Mucosa of descending colon (tissue), 3 donors: ENCODE measurements at regions not wholly inside any gene's neighbourhood (a gene's known extent, or its start where the extent isn't known, plus 50 kb on each side); places are given as distances from the start of the nearest gene placed in this dataset.

Experiments used
- ATAC-seq: fragments of 200-7000 bp; cut with Tn5 transposase; one replicate; pipeline ENCODE4 v1.9.1; 2020; ENCODE audit warnings: mild to moderate bottlenecking, moderate library complexity
- DNase-seq, 3 donors: peaks; one replicate each; pipeline ENCODE4 v3.0.0-alpha.2; 2020
- H3K36me3 ChIP-seq: fragments of 200-600 bp; one replicate; pipeline ENCODE4 v1.8.0; 2021; ENCODE audit warnings: low read depth, mild to moderate bottlenecking
- H3K4me1 ChIP-seq: fragments of 200-600 bp; one replicate; pipeline ENCODE4 v1.8.0; 2021; ENCODE audit warnings: low read depth, mild to moderate bottlenecking
- H3K4me3 ChIP-seq: fragments of 200-600 bp; one replicate; pipeline ENCODE4 v1.8.0; 2021; ENCODE audit warnings: mild to moderate bottlenecking
- H3K9me3 ChIP-seq: fragments of 200-600 bp; one replicate; pipeline ENCODE4 v1.8.0; 2021; ENCODE audit warnings: mild to moderate bottlenecking
- intact Hi-C, 2 donors: fragments of 100-400 bp; cut with DNase I in 1 of 2; cut with micrococcal nuclease in 1 of 2; formaldehyde crosslinking; loops; one replicate each; pipeline versions ENCODE4 v1.11.0 to v1.11.1; 2022; cut with DNase I, micrococcal nuclease
- TF ChIP-seq, protein P1 (sequence below): fragments of 200-600 bp; IDR thresholded peaks from one replicate; pipeline ENCODE4 v1.8.0; 2022; ENCODE audit warnings: antibody characterized with exemption, mild to moderate bottlenecking
- donor health status: DM: no; HTN: no; CAD: no; lungs with moderate emphysema.
- donor health status: DM: no; HTN: no; CAD: no.
- donor health status: DM: no; HTN: yes; CAD: no.

DNA sequence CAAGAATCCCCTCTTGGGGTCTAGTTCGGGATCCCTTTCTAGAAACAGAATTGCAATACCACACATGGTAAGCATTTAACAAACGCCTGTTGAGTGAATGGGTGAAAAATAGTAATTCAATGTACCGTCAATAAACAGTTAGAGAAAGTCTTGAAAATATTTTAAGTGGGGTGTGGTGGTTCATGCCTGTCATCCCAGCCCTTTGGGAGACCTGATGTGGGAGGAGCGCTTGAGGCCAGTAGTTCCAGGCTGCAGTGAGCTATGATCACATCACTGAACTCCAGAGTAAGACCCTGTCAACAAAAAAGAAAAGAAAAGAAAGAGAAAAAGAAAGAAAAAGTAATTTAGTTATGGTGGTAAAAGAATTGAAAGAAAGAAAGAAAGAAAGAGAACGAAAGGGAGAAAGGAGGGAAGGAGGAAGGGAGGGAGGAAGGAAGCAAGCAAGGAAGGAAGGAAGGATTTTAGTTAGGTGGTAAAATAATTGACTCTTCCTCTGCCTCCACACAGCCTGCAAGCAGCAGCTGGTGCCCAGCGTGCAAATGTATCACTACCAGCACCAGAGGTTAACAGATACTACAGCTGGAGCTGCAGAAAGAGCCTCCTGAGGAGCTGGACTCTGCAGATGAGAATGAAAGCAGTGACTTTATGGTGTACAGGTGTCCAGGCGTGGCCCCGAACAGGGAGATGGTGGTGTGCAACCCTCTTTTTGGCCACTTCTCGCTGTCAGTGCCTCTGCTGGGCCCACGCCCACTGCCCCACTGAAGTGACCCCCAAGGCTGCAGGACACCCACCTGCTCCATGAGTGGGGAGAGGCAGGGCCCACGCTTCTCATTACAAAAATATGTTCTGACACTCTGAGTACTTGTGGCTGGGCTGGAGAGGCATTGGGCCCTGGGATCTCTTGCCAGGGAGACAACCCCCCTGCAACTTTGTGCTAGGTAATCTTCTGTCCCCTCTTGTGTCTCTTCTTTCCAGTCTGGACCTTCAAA, 135.4 kb downstream of the BAMBI start:
- TF ChIP-seq, protein P1, sequence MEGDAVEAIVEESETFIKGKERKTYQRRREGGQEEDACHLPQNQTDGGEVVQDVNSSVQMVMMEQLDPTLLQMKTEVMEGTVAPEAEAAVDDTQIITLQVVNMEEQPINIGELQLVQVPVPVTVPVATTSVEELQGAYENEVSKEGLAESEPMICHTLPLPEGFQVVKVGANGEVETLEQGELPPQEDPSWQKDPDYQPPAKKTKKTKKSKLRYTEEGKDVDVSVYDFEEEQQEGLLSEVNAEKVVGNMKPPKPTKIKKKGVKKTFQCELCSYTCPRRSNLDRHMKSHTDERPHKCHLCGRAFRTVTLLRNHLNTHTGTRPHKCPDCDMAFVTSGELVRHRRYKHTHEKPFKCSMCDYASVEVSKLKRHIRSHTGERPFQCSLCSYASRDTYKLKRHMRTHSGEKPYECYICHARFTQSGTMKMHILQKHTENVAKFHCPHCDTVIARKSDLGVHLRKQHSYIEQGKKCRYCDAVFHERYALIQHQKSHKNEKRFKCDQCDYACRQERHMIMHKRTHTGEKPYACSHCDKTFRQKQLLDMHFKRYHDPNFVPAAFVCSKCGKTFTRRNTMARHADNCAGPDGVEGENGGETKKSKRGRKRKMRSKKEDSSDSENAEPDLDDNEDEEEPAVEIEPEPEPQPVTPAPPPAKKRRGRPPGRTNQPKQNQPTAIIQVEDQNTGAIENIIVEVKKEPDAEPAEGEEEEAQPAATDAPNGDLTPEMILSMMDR, result no peak
- DNase-seq (no peak), ATAC-seq (no peak)
- no peaks in the 10 kb centered on the region for H3K9me3 ChIP-seq
- H3K4me1 ChIP-seq, result no peaks in the 10 kb centered on the region
- no peak overlapping the region for H3K4me3 ChIP-seq
- H3K36me3 ChIP-seq, result no peaks in the 10 kb centered on the region
- intact Hi-C loops, result no loop called here

- Histone ChIP-seq H3K36me3 (no peaks in the 10 kb centered on the region), H3K9me3 (no peaks in the 10 kb centered on the region), H3K4me1 (peaks cover 3% of the 10 kb centered on the region), H3K4me3 (no peak overlapping the region)
- TF ChIP-seq, protein P1, result no peak
- ATAC-seq, result no peak
- no peak for DNase-seq
- intact Hi-C loops, result no loop called here
Observed at GRCh38 chr10:28815681-28816080, 138.4 kb downstream of the BAMBI start.

DNA sequence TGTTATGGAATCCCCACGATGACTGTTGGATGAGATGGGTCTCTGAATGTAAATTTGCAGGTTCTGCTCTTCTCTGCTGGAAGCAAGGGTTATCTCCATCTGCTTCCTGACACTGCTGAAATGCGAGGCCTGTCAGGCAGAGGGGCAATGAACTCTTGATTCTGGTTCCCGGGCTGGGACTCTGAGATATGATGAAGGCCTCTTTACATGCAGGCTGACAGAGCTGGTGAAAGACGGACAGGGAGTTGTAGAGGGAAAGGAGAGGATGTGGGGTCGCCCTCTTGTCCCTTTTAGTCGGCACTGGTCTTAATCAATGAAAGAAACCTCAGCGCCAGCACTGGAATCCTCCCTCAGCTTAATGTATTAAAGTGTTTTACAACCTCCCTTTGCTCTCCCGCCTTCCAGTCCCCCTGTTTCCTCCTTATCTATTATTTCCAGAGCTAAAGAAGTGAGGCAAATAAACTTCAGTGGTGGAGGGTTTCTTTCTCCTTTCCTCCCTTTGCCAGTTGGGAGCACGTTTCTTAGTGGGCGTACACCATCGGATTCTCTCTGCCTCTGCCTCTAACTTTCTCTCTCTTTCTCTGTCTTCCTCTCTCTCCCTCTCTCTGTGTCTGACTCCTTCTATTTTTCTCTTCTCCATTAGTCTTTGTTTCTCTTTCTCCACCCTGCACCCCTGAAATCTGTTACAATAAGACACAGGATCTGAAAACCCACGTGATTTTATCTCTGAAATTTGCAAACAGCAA, 145.6 kb downstream of the BAMBI start:
- intact Hi-C loops, result no loop called here
- peaks cover 3% of the 10 kb centered on the region for H3K4me1 ChIP-seq
- H3K36me3 ChIP-seq, result no peaks in the 10 kb centered on the region
- TF ChIP-seq, protein P1, result no peak
- ATAC-seq (no peak), DNase-seq (no peak)
- H3K9me3 ChIP-seq, result no peaks in the 10 kb centered on the region
- no peak overlapping the region for H3K4me3 ChIP-seq

- Histone ChIP-seq H3K4me1 (peaks cover 2% of the 10 kb centered on the region), H3K36me3 (no peaks in the 10 kb centered on the region), H3K9me3 (no peaks in the 10 kb centered on the region), H3K4me3 (no peak overlapping the region)
- no peak for ATAC-seq
- TF ChIP-seq, protein P1, result no peak
- intact Hi-C loops, result no loop called here
- no peak for DNase-seq
Observed at GRCh38 chr10:28823501-28824075, 146.3 kb downstream of the BAMBI start.

DNA sequence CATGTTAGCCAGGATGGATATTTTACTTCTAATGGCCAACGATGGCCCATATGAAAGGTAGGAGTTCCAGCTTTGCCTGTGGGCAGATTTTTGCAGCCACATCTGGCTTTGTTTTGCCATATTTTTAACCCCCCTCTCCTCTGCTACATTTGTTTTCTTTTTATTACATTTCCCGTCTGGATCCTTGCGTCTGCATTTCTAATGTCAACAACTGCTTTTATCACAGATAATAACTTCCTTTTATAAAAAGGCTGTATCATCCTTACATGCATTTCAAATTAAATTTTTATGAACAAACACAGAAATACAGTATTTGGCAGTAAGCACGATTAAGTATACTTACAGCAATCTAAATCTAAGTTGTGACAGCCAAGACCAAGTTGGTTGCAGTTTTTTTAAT, 156.0 kb downstream of the BAMBI start:
- ATAC-seq, result no peak
- no peaks in the 10 kb centered on the region for H3K4me1 ChIP-seq
- H3K9me3 ChIP-seq, result no peaks in the 10 kb centered on the region
- no peaks in the 10 kb centered on the region for H3K36me3 ChIP-seq
- intact Hi-C loops, result no loop called here
- DNase-seq, result no peak
- H3K4me3 ChIP-seq, result no peak overlapping the region
- TF ChIP-seq, protein P1, result no peak
